Glutamatergic neuron (in vitro differentiated cells): ENCODE measurements at regions not wholly inside any gene's neighbourhood (a gene's known extent, or its start where the extent isn't known, plus 50 kb on each side); places are given as distances from the start of the nearest gene placed in this dataset.
A peak's percentile ranks its signal among the peaks of the same experiment; 100 is the strongest.

Source experiments
- DNase-seq: peaks from one replicate; pipeline ENCODE4 v3.0.0; 2022
- H3K27ac Mint-ChIP-seq: one replicate; pipeline ENCODE4 v1.8.0; 2020; ENCODE audit warnings: mild to moderate bottlenecking, mixed read lengths, inconsistent platforms; ENCODE audit not compliant: unreplicated experiment
- H3K27me3 Mint-ChIP-seq: one replicate; pipeline ENCODE4 v1.8.0; 2020; ENCODE audit warnings: mild to moderate bottlenecking, moderate library complexity, mixed read lengths, inconsistent platforms; ENCODE audit not compliant: unreplicated experiment
- H3K36me3 Mint-ChIP-seq: one replicate; pipeline ENCODE4 v1.8.0; 2020; ENCODE audit warnings: mild to moderate bottlenecking, mixed read lengths, inconsistent platforms; ENCODE audit not compliant: unreplicated experiment
- H3K4me1 Mint-ChIP-seq: one replicate; pipeline ENCODE4 v1.8.0; 2020; ENCODE audit warnings: mild to moderate bottlenecking, low read depth, mixed read lengths, inconsistent platforms; ENCODE audit not compliant: unreplicated experiment
- H3K4me3 Mint-ChIP-seq: one replicate; pipeline ENCODE4 v1.8.0; 2020; ENCODE audit warnings: mild to moderate bottlenecking, mixed read lengths, inconsistent platforms; ENCODE audit not compliant: unreplicated experiment
- H3K9me3 Mint-ChIP-seq: one replicate; pipeline ENCODE4 v1.8.0; 2020; ENCODE audit warnings: mild to moderate bottlenecking, moderate library complexity, mixed read lengths, inconsistent platforms; ENCODE audit not compliant: unreplicated experiment
- TF ChIP-seq, protein P1 (sequence below): fragments of 200-600 bp; sonication (generic); IDR thresholded peaks from one replicate; pipeline ENCODE4 v1.5.0; 2021; ENCODE audit not compliant: partially characterized antibody, unreplicated experiment

DNA sequence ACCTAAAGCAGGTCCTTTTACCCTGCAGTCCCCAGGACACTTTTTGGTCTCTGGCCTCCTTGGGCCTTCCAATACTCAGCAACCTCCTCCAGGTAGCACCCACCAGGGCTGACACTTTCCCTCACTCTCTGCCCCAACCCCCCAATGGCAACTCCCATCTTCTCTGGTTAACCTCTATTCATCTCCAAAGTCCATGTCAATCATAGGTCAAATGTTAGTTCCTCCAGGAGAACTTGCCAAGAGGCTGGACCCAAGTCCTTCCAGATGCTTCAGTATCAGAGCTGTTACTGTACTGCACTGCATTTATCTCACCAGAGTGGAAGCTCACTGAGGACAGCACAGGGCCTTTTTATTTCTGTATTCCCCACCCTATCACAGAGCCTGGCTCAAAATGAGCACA is 295.0 kb upstream of the KLF14 start:
- H3K9me3 Mint-ChIP-seq, result peaks cover 2% of the 10 kb centered on the region
- H3K4me1 Mint-ChIP-seq, result peaks cover 19% of the 10 kb centered on the region
- H3K36me3 Mint-ChIP-seq, result no peaks in the 10 kb centered on the region
- H3K4me3 Mint-ChIP-seq, result no peak overlapping the region
- H3K27me3 Mint-ChIP-seq, result peaks cover 1% of the 10 kb centered on the region
- TF ChIP-seq, protein P1, sequence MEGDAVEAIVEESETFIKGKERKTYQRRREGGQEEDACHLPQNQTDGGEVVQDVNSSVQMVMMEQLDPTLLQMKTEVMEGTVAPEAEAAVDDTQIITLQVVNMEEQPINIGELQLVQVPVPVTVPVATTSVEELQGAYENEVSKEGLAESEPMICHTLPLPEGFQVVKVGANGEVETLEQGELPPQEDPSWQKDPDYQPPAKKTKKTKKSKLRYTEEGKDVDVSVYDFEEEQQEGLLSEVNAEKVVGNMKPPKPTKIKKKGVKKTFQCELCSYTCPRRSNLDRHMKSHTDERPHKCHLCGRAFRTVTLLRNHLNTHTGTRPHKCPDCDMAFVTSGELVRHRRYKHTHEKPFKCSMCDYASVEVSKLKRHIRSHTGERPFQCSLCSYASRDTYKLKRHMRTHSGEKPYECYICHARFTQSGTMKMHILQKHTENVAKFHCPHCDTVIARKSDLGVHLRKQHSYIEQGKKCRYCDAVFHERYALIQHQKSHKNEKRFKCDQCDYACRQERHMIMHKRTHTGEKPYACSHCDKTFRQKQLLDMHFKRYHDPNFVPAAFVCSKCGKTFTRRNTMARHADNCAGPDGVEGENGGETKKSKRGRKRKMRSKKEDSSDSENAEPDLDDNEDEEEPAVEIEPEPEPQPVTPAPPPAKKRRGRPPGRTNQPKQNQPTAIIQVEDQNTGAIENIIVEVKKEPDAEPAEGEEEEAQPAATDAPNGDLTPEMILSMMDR, result no peak
- H3K27ac Mint-ChIP-seq, result peak overlapping the region; percentile 18
- no peak for DNase-seq

DNA sequence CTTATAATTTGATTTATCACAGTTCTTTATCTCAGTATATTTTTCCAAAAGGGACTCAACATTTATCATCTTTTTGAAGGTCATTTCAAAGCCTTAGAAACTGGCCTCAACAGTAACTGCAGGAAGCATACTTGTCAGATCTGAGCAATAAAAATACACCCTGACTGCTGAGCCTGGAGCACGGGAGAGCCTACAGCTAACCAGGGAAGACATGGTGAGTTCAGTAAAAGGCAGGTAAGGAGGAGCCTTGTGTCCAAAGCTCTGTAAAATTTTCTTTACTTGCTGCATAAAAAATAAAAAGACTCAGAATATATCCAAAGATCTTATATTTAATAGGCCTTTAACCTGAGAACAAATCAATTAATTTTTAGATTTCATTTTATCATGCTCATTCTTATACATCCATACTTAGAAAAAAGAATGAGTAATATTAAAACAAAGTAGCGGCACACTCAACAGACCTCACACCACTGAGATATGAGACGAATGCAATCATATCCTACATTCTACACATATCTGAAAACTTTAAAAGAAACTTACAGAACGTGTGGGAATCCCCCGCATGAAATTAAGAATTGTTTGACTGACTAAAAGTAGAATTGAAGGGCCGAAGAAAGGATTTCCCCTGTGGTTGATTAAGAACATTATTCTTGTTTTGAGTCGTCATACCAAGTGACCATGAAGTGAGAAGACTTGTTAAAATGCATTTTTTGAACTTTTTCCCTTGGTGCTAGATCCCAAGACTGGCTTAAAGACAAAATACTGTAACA is 296.4 kb upstream of the MKLN1 start:
- H3K36me3 Mint-ChIP-seq, result no peaks in the 10 kb centered on the region
- TF ChIP-seq, protein P1, result no peak

DNA sequence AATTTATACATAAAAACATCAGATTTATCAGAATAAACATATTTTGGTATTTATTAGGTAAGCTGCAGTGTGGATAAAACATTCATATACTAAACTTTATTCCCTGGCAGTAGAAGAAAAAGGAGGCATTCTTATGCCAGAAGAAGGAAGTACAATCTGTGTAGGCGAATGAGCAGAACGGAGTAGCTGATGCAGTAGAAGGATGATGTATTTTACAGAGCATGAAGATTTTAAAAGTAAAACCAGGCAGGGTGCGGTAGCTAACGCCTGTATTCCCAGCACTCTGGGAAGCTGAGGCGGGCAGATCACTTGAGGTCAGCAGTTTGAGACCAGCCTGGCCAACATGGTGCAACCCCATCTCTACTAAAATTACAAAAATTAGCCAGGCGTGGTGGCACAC is 294.9 kb upstream of the MKLN1 start:
- peaks cover 4% of the 10 kb centered on the region for H3K4me1 Mint-ChIP-seq
- no peaks in the 10 kb centered on the region for H3K36me3 Mint-ChIP-seq
- TF ChIP-seq, protein P1, result no peak
- DNase-seq, result no peak
- no peak overlapping the region for H3K4me3 Mint-ChIP-seq
- no peaks in the 10 kb centered on the region for H3K27me3 Mint-ChIP-seq
- H3K27ac Mint-ChIP-seq, result no peak overlapping the region
- peaks cover under 1% of the 10 kb centered on the region for H3K9me3 Mint-ChIP-seq

More for the DNA sequence above, 296.4 kb upstream of the MKLN1 start:
- Mint-ChIP-seq H3K4me1 (peaks cover 16% of the 10 kb centered on the region), H3K4me3 (no peak overlapping the region), H3K27ac (no peak overlapping the region), H3K9me3 (peaks cover 2% of the 10 kb centered on the region), H3K27me3 (peaks cover 1% of the 10 kb centered on the region)
- DNase-seq, result no peak

DNA sequence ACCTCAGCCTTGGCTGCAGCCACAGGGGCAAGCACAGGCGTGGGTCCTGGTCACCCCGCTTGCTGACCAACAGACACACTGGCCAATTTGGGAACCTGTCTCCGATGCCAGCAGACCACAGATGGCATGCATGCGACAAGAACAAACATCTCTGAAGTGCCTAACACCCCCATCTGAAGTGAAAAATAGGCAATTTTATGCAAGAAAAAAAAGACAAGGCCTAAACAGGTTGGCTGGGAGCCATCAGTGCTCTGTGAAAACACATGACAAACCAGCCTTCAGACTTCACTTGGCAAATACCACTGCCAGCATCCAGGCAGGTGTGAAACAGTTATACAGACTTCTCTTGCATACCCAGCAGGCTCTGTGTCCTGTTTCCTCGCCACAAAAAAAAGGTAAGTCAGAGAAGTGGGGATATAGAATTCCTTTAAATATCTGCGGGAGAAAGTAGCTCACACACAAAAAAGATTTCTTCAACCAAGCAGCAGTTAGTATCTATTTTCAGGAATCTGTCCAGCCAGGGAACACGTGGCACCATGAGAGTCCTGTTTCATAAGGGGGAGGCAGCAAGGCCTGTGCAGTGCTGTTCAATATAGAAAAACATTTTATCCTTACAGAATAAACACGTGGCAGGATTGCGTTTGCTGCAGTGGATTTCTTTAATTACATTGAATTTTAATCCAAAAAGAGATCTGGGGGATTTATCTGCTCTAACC is 293.4 kb upstream of the MKLN1 start:
- no peak for DNase-seq
- TF ChIP-seq, protein P1, result no peak
- Mint-ChIP-seq H3K27me3 (no peaks in the 10 kb centered on the region), H3K4me1 (no peaks in the 10 kb centered on the region), H3K36me3 (no peaks in the 10 kb centered on the region), H3K27ac (no peak overlapping the region), H3K4me3 (no peak overlapping the region), H3K9me3 (no peaks in the 10 kb centered on the region)
